MM.1S (cell line): ENCODE measurements at regions not wholly inside any gene's neighbourhood (a gene's known extent, or its start where the extent isn't known, plus 50 kb on each side); places are given as distances from the start of the nearest gene placed in this dataset.

Experiments
- CTCF ChIP-seq: fragments of 300-600 bp; sonication (generic); IDR thresholded peaks from 2 replicates; pipeline ENCODE4 v1.5.1; 2016; ENCODE audit warnings: antibody characterized with exemption, low read length, mixed read lengths
- EZH2 ChIP-seq: fragments of 300-600 bp; sonication (generic); optimal IDR thresholded peaks from 2 replicates; pipeline ENCODE3; 2017; ENCODE audit warnings: low read depth, mild to moderate bottlenecking, antibody characterized with exemption, low read length, mixed read lengths
- EZH2phosphoT487 ChIP-seq: fragments of 300-600 bp; sonication (generic); IDR thresholded peaks from 2 replicates; pipeline ENCODE4 v1.6.1; 2018; ENCODE audit warnings: antibody characterized with exemption, low read length

- TF ChIP-seq CTCF (no peak), EZH2 (no peak), EZH2phosphoT487 (no peak)
These were observed 95.0 kb upstream of the PPP2R5A start for GRCh38 chr1:212190169-212190568.
